ENCODE measurements at regions not wholly inside any gene's neighbourhood (a gene's known extent, or its start where the extent isn't known, plus 50 kb on each side); places are given as distances from the start of the nearest gene placed in this dataset.

DNA sequence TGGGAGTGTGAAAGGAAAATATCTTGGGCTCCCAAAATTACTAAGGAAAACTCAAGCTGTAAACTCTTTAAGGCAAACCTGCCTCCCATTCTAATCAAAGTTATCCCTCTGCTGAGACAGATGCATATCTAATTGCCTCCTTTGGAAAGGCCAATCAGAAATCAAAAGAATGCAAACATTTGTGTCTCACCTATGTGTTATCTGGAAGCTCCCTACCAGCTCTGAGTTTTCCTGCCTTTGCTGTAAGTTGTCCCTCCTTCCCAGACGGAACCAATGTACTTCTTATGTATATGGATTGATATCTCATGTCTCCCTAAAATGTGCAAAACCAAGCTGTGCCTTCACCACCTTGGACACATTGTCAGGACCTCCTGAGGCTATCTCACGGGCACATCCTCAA, 95.8 kb downstream of the AASDHPPT start:
- TF ChIP-seq, protein P1, sequence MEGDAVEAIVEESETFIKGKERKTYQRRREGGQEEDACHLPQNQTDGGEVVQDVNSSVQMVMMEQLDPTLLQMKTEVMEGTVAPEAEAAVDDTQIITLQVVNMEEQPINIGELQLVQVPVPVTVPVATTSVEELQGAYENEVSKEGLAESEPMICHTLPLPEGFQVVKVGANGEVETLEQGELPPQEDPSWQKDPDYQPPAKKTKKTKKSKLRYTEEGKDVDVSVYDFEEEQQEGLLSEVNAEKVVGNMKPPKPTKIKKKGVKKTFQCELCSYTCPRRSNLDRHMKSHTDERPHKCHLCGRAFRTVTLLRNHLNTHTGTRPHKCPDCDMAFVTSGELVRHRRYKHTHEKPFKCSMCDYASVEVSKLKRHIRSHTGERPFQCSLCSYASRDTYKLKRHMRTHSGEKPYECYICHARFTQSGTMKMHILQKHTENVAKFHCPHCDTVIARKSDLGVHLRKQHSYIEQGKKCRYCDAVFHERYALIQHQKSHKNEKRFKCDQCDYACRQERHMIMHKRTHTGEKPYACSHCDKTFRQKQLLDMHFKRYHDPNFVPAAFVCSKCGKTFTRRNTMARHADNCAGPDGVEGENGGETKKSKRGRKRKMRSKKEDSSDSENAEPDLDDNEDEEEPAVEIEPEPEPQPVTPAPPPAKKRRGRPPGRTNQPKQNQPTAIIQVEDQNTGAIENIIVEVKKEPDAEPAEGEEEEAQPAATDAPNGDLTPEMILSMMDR (IDR thresholded peaks at IDR 0.05 in 4 of 5, conservative IDR thresholded peaks at IDR 0.05 in 1 of 5) = no peak
- no peak for TF ChIP-seq POLR2A (IDR thresholded peaks at IDR 0.05)
